ENCODE measurements at regions not wholly inside any gene's neighbourhood (a gene's known extent, or its start where the extent isn't known, plus 50 kb on each side); places are given as distances from the start of the nearest gene placed in this dataset.

- ATAC-seq (ENCODE audit: low FRiP score in 2 of 2) (peak; percentile 91 to 93), DNase-seq (peak; percentile 88 to 96)
- H3K4me3 ChIP-seq = peak overlapping the region; percentile 56 to 64 (median 61)
- peak overlapping the region; percentile 98 to 100 (median 99) for H3K27ac ChIP-seq
- 0 to 1% methylated on average over 7 to 40 of the region's 75 CpGs for WGBS, 2 donors
- peaks cover 0 to 4% (median 2%) of the 10 kb centered on the region in 4 donors for H3K9me3 ChIP-seq
- no peaks in the 10 kb centered on the region for H3K27me3 ChIP-seq
- peaks cover 26 to 56% (median 39%) of the 10 kb centered on the region in 4 donors for H3K4me1 ChIP-seq
- H3K36me3 ChIP-seq = no peaks in the 10 kb centered on the region
- peak; percentile 87 to 97 (median 96) for TF ChIP-seq CTCF (IDR thresholded peaks at IDR 0.05)
- TF ChIP-seq EP300 (IDR thresholded peaks at IDR 0.05) = no peak
- peak; percentile 54 to 68 for TF ChIP-seq POLR2AphosphoS5 (IDR thresholded peaks at IDR 0.05)
- TF ChIP-seq POLR2A (IDR thresholded peaks at IDR 0.05) = peak in 2 of 4 donors; percentile 63 to 70
Measured at GRCh38 chr15:31215490-31216214, 111.0 kb upstream of the KLF13 start.

GRCh38 chr15:31216215-31216911 lies 110.3 kb upstream of the KLF13 start:
- Histone ChIP-seq H3K36me3 (no peaks in the 10 kb centered on the region), H3K9me3 (peaks cover 0 to 2% (median under 1%) of the 10 kb centered on the region in 4 donors), H3K4me1 (peaks cover 26 to 56% (median 39%) of the 10 kb centered on the region in 4 donors), H3K4me3 (peak overlapping the region in 3 of 4 donors; percentile 59 to 64 (median 63)), H3K27ac (peak overlapping the region; percentile 98 to 100 (median 99)), H3K27me3 (no peaks in the 10 kb centered on the region)
- WGBS, 2 donors = 1 to 8% methylated on average over 12 to 26 of the region's 30 CpGs
- TF ChIP-seq POLR2AphosphoS5 (IDR thresholded peaks at IDR 0.05) (peak; percentile 87 to 89), CTCF (IDR thresholded peaks at IDR 0.05) (peak in 2 of 6 experiments; percentile 9 to 29), EP300 (IDR thresholded peaks at IDR 0.05) (peak in 2 of 4 donors; percentile 60 to 64), POLR2A (IDR thresholded peaks at IDR 0.05) (peak in 2 of 4 donors; percentile 40 to 70)
- DNase-seq (peak; percentile 93 to 97), ATAC-seq (ENCODE audit: low FRiP score in 2 of 2) (peak; percentile 92 to 93)

- no peaks in the 10 kb centered on the region for H3K36me3 ChIP-seq
- 79 to 82% methylated on average over 6 of the region's 6 CpGs for WGBS, 2 donors
- TF ChIP-seq EP300 (IDR thresholded peaks at IDR 0.05) (no peak), POLR2AphosphoS5 (IDR thresholded peaks at IDR 0.05) (no peak), POLR2A (IDR thresholded peaks at IDR 0.05) (no peak), CTCF (IDR thresholded peaks at IDR 0.05) (no peak)
- peak overlapping the region in 2 of 4 donors; percentile 63 to 64 for H3K4me3 ChIP-seq
- no peak for ATAC-seq (ENCODE audit: low FRiP score in 2 of 2)
- no peak for DNase-seq
- H3K9me3 ChIP-seq = no peaks in the 10 kb centered on the region
- peak overlapping the region; percentile 98 to 100 (median 99) for H3K27ac ChIP-seq
- peaks cover 28 to 54% (median 40%) of the 10 kb centered on the region in 4 donors for H3K4me1 ChIP-seq
- no peaks in the 10 kb centered on the region for H3K27me3 ChIP-seq
Measured at GRCh38 chr15:31217067-31217466, 109.6 kb upstream of the KLF13 start.

- TF ChIP-seq POLR2A (IDR thresholded peaks at IDR 0.05) = no peak
- no peak for TF ChIP-seq EP300 (IDR thresholded peaks at IDR 0.05)
- no peak for TF ChIP-seq POLR2AphosphoS5 (IDR thresholded peaks at IDR 0.05)
- TF ChIP-seq CTCF (IDR thresholded peaks at IDR 0.05) = no peak
- WGBS, 2 donors = 93 to 96% methylated on average over 8 to 10 of the region's 10 CpGs
- peak overlapping the region in 3 of 4 donors; percentile 13 to 99 (median 99) for H3K27ac ChIP-seq
Measured at GRCh38 chr15:31217566-31218270, 108.9 kb upstream of the KLF13 start.

More at GRCh38 chr15:31217566-31218270, 108.9 kb upstream of the KLF13 start:
- Histone ChIP-seq H3K27me3 (no peaks in the 10 kb centered on the region), H3K9me3 (no peaks in the 10 kb centered on the region), H3K36me3 (no peaks in the 10 kb centered on the region), H3K4me1 (peaks cover 35 to 54% (median 41%) of the 10 kb centered on the region in 4 donors), H3K4me3 (no peak overlapping the region)
- no peak for DNase-seq
- no peak for ATAC-seq (ENCODE audit: low FRiP score in 2 of 2)

Data from upper lobe of left lung (tissue), 6 donors.